NCI-H1105 treated with DMSO at 0.1 percent for 48 hours (cell line): ENCODE measurements at regions not wholly inside any gene's neighbourhood (a gene's known extent, or its start where the extent isn't known, plus 50 kb on each side); places are given as distances from the start of the nearest gene placed in this dataset.
"Not testable (repeated sequence)": the region's sequence is repeated elsewhere in the genome, so short reads cannot be mapped to it uniquely, and the experiment has no call there.

ENCODE experiments used
- DNase-seq: peaks from one replicate; lab custom pipeline; 2025; lab: John Stamatoyannopoulos, UW

DNA sequence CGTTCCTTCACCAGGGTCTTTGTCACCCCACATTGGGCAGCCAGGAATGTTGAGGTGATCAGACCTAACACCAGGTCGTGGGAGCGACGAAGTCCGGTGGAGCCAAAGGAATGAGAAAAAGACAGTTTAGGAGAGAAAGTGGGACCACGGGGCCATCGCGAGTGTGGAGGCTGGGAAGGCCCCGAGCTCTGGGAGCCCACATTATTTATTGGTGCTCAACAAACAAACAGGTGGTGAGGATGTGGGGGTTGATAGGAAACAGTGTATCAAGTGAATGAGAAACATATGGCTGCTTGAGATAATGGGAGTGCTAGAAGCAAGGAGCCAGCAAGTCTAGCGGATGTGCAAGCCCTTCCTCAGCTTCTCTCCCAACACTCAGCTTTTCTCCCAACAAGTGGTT, 287.1 kb upstream of the SGK1 start:
- DNase-seq = no peak

- no peak for DNase-seq
These were observed 286.2 kb upstream of the SGK1 start for GRCh38 chr6:134604014-134604676.

DNA sequence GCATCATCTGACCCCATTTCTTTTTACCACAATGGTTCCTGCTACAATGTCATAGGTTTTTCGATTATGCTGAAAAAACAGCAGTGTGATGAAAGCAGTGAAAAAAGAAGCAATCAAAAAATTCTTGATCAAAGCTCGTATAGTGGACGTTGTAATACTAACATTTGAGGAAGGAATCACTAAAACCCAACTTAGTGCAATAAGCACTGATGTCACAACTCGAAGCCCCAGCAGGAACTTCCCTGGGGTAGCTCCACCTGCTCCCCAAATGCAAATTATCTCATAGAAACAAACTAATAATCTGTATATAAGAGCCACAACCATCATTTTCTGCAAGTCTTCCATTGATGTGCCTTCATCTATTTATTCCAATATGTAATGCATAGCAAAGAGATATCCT, 285.6 kb upstream of the SGK1 start:
- no peak for DNase-seq

DNA sequence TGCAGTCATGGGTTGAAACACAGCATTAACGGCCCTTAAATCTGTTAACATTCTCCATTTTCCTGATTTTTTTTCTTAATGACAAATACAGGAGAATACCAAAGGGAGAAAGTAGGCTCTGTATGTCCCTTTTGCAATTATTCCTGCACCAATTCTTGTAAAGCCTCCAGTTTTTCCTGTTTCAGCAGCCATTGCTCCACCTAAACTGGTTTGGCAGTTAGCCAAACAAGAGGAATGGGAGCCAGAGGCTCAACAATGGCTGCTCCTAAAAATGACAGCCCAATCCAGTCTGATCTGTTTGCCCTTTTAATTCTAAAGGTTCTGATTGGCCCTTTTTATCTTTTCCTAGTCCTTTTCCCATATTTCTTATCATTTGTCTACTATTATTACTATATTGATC, 284.2 kb upstream of the SGK1 start:
- peak; percentile 18 for DNase-seq

DNA sequence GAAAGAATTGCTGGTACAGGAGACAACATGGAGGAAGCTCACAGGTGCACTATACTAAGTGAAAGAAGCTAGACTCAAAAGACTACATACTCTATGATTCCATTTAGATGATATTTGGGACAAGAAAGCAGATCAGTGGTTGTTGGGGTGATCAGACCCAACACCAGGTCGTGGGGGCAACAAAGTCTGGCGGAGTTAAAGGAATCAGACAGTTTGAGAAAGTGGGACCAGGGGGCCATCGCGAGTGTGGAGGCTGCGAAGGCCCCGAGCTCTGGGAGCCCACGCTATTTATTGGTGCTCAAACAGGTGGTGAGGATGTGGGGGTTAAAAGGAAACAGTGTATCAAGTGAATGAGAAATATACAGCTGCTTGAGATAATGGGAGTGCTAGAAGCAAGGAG, 282.8 kb upstream of the SGK1 start:
- no peak for DNase-seq

- no peak for DNase-seq
These were observed 281.2 kb upstream of the SGK1 start for GRCh38 chr6:134599079-134599478.

DNA sequence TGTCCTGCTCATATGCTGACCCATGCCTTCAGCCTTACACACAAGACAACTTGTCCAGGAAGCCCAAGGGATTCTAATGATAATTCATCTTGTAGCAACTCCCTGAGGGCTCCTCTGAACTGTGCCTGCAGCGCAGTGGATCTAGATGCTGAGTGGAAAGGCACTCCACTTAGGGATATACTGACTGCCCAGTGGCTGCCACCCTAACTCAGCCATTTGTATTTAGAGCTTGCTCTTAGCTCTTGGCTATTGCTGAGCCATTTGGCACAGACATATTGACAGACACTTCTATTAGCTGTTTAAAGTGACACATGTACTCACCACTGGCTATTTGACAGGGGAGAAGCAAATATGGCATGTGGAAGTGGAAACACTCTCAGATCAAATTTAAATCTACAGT, 278.3 kb upstream of the SGK1 start:
- DNase-seq = no peak

DNA sequence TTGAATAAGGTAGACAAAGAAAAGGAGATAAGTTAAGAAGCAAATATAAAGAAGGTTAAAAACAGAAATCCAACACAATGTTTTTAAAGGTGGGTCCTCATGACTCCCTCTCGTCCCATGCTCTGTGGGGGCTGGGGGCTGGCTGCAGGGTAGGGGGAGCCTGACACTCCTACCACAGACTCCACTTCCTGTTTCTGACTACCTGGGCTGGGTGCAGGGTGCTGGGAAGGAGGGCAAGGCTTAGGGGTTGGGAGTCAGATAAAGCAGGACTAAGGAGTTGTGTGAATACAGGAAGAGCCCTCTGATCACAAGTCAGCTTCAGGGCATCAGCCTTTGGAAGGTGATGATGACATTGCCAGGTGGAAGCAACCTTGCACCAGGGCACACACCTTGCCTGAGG, 277.0 kb upstream of the SGK1 start:
- no peak for DNase-seq

GRCh38 chr6:134593887-134594286, 276.0 kb upstream of the SGK1 start:
- DNase-seq = no peak

DNA sequence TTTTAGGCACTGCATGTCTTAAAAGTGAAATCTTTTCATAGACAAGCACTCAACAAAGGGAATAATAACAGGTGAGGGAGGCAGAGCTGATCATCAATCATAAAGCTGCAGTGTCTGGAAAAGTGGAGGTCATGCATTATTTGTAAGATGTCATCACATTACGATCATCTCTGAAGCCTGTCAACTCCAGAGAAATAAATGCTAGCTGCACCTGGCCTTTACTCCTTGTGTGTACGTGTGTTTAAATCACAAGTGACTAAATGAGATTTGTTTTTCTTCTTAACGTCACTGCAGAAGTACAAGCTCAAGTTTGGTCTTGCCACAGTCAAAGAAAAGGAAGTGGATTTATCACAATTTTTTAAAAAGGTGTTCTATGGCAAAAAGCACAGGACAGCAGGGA, 275.5 kb upstream of the SGK1 start:
- DNase-seq = no peak

GRCh38 chr6:134593024-134593423, 275.1 kb upstream of the SGK1 start:
- no peak for DNase-seq

DNA sequence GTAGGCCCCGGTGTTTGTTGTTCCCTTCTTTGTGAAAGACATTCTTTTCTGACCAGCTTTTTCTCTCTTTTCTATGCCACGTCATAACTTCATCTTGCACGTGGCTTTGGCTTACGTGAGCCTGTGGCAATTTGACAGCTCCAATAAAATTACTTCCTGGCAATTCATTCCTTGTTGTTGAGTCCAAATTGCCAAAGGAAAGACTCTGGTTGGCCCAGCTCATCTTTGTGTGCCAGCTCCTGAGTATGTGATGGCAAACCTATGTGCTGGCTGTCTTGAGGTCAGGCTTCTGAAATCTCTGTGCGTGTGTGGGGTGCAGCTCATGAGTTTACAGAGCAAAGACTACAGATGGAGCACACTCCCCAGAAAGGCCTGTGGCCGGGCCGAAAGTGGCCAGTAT, 272.5 kb upstream of the SGK1 start:
- DNase-seq = no peak

- no peak for DNase-seq
These were observed 272.1 kb upstream of the SGK1 start for GRCh38 chr6:134590004-134590403.

DNA sequence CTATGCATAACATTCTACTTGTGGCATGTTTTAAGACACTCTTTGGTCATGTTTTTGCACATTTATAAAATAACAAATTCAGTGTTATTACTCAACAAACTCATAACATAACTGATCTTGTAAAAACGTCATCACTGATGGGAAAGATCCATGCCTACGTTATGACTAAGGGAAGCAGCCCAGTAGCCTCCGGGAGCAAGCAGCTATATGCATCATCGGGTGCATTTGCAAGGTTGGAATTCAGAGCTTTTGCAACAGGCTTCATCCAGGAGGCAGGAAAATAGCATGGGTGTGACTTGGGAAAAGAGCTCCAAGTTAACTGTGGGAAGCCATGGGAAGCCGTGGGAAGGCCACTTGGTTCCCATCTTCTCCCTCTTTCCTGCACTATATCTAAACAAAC, 271.6 kb upstream of the SGK1 start:
- DNase-seq = no peak

DNA sequence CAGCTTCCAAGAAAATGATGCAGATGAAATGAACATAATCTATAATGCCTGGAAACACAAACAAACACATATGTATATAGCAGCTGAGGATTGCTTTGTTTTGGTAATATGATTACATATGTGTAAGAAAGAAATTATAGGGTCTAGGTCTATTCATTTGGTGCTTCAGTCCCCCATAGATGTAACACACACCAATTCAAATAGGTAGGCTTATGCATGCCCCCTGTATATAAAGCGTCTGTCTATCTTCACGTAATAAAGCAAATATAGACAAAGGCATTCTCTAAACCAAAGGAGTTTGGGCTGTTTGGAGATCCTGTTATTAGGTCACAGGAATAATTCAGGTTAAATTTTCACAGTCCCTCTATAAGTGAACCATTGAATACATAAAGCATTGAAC, 270.4 kb upstream of the SGK1 start:
- DNase-seq = no peak

GRCh38 chr6:134585517-134585873, 267.6 kb upstream of the SGK1 start:
- no peak for DNase-seq

DNA sequence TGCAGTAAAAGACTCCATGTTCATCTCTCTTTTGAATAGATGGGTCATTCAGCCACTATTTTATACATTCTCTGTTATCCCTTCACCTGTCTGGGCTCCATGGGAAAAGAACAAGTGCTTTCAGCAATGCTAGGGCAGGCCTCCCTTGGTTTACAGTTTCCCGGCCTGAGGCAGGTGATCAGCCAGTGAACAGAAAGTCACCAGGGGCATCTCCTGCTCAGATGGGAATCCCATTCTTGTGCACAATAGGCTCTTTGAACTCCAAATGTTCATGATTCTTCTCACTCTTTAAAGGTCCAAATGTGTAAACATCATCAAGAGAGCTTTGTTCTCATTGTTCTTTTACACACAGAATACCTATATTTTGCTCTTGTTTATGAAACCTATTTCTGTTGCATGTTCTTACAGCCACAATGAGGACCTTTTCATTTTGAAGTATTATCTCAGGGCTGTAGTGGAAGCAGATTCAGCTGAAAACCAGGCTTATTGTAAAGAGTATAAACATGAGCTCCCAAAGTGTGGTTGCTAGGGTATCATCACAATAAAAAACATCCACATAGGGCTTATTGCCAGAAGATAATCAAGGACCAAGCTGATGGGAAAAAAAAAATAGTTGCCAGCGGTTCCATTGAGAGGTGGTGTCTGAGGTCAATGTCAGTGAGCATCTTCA, 267.1 kb upstream of the SGK1 start:
- DNase-seq = no peak

DNA sequence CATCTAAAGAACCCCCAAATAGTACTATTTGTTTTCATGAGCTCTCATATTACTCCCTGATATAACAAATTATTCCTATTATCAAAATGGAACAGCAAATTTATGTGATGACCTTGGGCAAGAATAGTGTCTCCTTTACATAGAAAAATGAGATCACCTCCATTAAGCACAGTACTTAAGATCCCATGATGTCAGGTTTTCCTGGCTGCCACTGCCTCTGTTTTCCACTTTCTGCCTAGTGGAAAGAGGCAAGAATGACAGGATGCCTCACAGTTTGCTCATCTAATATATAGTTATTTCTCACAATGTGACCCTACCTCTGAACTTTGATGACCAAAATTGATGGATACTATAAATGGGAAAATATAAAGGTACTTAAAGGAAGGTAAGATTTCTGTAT, 260.1 kb upstream of the SGK1 start:
- DNase-seq = no peak

DNA sequence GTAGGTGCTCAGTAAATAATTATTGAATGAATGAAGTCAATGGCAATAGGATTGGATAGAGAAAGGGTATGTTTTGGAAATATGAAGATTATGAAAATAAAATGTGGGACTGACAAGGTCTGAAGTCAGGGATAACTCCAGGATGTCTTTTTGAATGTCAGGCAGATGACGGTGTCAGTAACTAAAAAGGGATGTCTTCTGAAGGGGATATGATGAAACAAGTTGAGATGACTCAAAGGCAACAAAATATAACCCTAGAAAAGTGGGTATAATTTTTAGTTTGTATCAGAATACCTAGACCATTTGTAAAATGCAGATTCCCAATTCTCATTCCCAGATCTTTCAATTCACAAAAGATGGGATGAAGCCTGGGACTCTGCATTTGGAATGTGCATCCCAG, 257.3 kb upstream of the SGK1 start:
- no peak for DNase-seq

DNA sequence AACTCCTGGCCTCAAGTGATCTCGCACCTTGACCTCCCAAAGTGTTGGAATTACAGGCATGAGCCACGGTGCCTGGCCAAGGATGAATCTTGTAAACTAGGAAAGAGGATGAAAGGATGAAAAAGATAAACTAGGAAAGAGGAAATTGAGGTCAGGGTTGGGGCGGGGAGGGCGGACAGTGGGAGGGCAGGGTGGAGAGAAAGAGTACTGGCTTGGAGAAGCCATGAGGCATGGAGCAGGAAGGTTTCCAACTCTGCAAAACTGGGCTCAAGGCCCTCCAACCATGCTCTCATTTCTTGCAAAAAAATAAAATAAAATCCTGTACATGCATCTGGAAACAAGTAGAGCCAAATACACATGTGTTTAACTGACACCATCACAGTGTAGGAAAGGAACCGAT, 256.6 kb upstream of the SGK1 start:
- DNase-seq = no peak

DNA sequence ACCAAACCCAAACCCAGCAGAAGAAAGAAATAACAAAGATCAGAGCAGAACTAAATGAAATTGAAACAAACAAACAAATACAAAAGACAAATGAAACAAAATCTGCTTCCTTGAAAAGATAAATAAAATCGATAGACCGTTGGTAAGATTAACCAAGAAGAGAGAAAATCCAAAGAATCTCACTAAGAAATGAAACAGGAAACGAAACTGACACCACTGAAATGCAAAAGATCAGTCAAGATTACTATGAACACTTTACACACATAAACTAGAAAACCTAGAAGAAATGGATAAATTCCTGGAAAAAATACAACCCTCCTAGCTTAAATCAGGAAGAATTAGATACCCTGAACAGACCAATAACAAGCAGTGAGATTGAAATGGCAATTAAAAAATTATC, 252.1 kb upstream of the SGK1 start:
- not testable (repeated sequence) for DNase-seq

DNA sequence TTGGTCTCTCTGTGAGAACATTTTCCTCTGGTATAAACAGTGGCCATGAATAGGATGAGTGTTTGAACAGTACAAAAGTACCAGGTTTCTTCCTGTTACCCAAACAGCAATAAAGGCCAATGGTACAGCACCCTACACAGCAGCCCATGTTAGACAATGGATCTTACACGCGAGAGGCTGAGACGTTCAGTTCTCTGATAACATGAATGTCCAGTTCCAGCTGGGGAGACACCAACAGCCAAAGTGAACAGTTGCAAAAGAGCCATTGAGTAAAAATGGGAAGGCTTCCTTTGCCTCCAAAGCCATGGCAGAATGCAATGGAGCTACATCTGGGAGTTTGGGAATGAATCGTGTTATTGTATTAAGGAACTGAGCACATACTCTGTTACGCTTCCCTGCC, 246.8 kb upstream of the SGK1 start:
- DNase-seq = peak; percentile 5

- no peak for DNase-seq
These were observed 242.1 kb upstream of the SGK1 start for GRCh38 chr6:134560019-134560418.

DNA sequence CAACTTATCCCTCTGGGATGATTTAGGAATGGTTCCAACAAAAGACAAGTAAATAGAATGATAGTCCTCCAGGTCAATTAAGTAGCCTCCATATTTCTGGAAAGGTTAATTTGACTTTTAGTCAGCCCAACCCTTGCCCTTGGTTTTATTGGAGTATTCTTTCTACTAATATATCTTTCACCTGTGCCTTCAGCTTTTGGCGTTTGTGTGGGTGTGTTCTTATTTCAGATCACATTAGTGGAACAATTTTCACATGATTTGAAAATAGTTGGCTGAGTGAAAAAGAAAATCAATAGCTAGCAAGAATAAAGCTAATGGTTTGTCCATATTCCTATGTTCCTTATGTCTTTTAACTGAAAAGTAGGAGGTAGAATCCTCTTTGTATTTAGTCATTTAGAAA, 239.6 kb upstream of the SGK1 start:
- DNase-seq = no peak
